IPS-NIHi7 (cell line): ENCODE measurements at regions not wholly inside any gene's neighbourhood (a gene's known extent, or its start where the extent isn't known, plus 50 kb on each side); places are given as distances from the start of the nearest gene placed in this dataset.

Source experiments
- DNase-seq: peaks from one replicate; pipeline ENCODE4 v3.0.0; 2012; ENCODE audit warnings: mixed read lengths; ENCODE audit errors: extremely low spot score

GRCh38 chr20:19950042-19950441 is 67.1 kb upstream of the NAA20 start:
- no peak for DNase-seq

DNA sequence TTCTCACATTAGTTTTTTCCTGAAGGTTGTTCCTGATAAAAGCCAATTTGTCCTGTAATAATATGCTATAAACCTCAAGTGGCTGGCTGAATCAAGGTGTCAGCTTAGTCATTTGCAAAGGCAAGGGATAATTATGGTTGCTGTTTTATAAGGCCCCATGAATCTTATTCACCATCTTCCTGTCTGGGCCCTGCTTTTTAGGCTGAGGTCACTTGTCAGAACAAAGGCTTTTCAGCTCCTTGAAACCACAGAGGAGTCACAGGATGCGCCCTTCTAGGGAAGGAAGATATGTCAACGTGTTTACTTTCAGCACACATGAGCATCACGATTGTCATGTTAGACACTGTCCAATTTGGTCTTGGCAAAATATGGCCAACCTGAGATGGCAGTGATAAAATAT is 64.8 kb upstream of the NAA20 start:
- DNase-seq, result no peak

DNA sequence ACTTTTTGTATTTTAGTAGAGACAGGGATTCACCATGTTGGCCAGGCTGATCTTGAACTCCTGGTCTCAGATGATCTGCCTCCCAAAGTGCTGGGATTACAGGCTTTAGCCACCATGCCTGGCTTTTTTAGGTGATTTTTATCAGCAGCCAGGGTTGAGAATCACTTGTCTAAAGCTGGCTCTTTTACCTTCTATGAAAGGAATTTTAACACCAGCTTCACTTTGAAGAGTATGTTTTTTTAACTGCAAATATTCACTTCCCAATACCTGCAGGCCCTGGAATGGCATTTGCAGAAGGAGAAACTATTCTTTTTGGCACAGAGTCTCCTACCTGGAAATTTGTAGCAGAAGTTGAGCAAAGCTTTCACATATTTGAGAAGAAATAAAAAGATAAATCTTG is 63.6 kb upstream of the NAA20 start:
- DNase-seq, result no peak

DNA sequence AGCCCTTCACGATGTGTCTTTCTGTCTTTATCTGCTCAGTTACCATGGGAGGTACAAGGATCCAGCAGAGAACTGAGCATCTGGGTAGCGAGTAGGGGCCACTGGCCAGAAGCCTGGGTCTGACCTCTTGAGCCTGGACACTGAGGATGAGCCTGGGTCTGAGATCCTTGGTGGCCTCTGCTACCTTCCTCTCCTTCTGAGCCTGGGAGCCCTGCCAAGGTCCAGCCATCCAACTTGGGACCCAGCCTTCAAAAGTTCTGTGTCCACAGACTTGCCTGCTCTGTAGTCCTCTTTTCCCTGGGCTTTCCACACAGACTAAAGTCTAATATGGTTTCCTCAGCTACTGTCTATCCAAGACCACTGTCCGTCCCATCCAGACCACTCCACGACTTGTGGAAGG is 60.2 kb upstream of the NAA20 start:
- DNase-seq, result no peak

DNA sequence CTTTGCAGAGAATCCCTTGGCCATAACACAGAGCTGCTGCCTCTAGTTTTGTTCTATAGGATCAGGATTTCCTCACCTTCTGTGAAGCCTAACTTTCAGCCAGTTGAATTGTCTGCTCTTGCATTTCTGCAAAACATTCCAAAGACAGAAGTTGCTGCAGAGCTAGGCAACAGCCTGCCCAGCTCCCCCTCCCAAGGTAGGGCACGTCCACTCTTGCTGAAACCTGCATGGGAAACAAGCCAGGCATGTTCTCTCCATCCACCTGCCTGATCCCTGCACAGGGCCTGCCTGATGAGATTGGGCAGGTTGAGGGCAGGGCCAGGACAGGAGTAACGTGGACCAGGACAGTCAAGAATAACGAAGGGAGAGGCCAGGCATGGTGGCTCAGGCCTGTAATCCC is 58.9 kb upstream of the NAA20 start:
- DNase-seq, result no peak

DNA sequence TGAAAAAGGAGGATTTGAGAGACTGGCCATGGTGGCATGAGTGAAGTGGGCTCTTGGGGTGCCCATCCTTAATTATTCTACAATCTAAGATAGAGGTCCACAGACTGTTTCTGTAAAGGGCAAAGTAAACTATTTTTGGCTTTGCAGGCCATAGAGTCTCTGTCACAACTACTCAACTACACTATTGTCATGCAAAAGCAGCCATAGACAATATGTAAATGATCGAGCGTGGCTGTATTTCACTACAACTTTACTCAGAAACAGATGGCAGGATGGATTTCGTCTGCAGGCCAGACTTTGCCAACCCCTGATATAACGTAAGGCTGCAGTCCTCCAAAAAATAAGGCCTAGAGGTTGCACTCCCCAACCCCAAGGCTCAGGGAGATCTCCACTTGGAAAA is 58.2 kb upstream of the NAA20 start:
- no peak for DNase-seq

DNA sequence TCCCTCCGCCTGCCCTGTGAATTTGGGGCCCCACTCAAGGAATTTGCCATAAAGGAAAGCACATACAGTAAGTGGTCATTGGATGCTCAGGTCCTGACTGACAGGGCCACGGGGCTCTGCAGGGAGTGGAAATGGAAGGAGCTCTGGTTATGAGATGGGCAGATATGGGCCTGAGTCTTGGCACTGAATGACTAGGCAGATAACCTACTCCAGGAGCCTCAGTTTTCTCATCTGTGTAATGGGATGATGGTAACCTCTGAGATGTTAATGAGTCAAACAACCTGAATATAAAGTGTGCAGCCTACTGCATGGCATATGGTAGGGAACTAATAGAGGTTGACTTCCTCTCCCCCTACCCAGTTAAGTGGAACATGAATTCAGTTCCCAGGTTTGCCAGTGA is 56.4 kb upstream of the NAA20 start:
- DNase-seq, result no peak

- peak; percentile 46 for DNase-seq
Observed at GRCh38 chr20:19961293-19961692, 55.9 kb upstream of the NAA20 start.

DNA sequence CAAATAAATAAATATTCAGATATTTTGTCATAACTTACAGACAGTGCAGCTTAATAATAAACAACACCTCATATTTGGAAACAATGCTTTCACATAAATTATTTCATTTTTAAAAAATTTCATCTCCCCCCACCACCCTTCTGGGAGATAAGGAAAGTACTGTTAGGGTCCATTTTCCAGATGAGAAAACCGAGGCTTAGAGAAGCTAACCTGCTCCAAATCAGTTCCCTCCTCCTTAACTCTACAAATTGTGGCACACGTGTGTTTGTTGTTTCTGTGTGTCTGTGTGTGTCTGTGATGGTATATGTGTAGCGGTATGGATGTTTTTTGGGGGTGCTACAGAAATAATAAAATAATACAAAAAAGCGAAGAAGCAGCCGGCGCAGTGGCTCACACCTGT is 54.2 kb upstream of the NAA20 start:
- no peak for DNase-seq

DNA sequence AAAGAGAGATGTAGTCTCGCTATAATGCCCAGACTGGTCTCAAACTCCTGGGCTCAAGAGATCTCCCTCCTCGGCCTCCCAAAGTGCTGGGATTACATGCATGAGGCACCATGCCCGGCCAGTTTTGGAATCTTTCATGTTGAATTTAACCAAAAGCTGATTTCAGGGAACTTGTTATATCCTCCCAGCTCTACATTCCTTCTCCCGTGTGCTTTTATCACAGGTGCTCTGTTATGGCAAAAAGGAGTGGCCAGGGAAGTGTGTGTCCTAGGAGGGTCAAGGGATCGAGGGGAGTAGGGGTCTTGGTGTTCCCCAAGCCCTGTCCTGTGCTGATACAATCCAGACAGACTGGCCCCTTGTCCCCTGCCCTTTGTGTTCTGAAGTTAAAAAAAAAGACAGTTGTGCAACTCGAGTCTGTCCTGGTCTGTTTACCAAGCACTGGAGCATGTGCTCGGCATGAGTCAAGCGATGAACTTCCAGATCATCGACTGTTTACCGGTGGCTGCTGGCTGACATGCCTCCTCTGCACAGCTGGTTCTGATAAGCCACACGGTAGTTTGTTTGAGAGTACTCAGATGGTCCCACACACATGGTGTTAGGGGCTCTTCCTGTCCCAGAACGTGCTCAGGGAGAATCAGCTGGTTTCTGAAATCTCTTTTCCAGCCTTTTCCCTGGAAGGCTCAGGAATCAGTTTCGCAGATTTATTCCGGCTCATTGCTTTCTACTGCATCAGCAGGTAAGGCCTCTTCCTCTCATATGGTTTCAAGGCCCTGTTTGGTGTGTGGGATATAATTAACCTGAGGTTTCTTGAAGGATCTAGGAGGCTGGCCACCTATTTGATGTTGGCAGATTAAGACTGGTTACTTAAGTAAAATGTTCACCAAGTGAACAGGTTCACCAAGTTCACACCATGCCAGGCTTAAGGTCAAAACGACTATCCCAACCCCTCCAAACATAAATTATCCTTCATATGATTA is 52.6 kb upstream of the NAA20 start:
- no peak for DNase-seq

DNA sequence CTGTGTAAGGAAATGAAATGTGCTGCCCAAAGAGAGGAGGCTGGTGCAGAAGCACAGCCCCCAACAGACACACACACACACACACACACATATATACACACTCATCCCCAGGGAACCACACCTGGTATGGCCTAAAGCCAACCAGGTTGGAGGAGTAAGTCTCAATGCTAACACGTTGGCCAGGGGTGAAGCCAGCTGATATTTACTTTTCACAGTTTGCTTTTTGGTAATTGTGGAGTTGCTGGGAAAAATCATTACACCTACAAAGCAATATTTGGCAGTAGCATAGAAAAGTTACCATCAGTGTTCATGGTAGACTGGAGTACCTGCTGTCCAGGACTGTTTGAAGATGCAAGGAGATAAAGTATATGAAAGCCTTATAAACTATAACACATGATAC is 50.3 kb upstream of the NAA20 start:
- DNase-seq, result no peak
